ENCODE measurements at regions not wholly inside any gene's neighbourhood (a gene's known extent, or its start where the extent isn't known, plus 50 kb on each side); places are given as distances from the start of the nearest gene placed in this dataset.

GRCh38 chr10:80870282-80870681, 332.6 kb downstream of the SH2D4B start:
- intact Hi-C loops (cut with micrococcal nuclease) = no loop called here

GRCh38 chr10:80871083-80871482, 333.4 kb downstream of the SH2D4B start:
- H3K9me3 Mint-ChIP-seq = peaks cover 0 to 3% (median 2%) of the 10 kb centered on the region in 7 donors
- Histone ChIP-seq H3K4me3 (replicated peaks in 1 of 3; ENCODE audit: low read depth in 2 of 3, low read length in 3 of 3) (no peak overlapping the region), H2AFZ (ENCODE audit: insufficient read depth, low read depth, low read length, poor library complexity, severe bottlenecking) (no peak overlapping the region), H3K9me3 (replicated peaks in 1 of 2; ENCODE audit: control insufficient read depth in 1 of 2, insufficient read depth in 1 of 2, low read length in 2 of 2) (peaks cover 0 to 4% of the 10 kb centered on the region in 2 donors), H3K27ac (ENCODE audit: low read depth in 1 of 2, low read length in 2 of 2) (no peak overlapping the region), H3K36me3 (replicated peaks in 1 of 2; ENCODE audit: control insufficient read depth in 1 of 2, insufficient read depth in 2 of 2, low read length in 2 of 2) (no peaks in the 10 kb centered on the region), H3K4me1 (ENCODE audit: control insufficient read depth in 1 of 2, insufficient read depth in 2 of 2, low read length in 2 of 2) (no peaks in the 10 kb centered on the region), H4K20me1 (ENCODE audit: insufficient read depth, low read length) (no peaks in the 10 kb centered on the region), H3K4me2 (replicated peaks; ENCODE audit: extremely low read depth, low read length, poor library complexity, severe bottlenecking) (no peak overlapping the region), H3K27me3 (ENCODE audit: control insufficient read depth in 2 of 2, insufficient read depth in 2 of 2, low read length in 2 of 2) (no peaks in the 10 kb centered on the region), H3K9ac (ENCODE audit: insufficient read depth, low read length, poor library complexity, severe bottlenecking) (no peak overlapping the region), H3K79me2 (ENCODE audit: insufficient read depth, low read length) (no peaks in the 10 kb centered on the region)
- H3K4me3 Mint-ChIP-seq = no peak overlapping the region
- DNase-seq = no peak
- no peaks in the 10 kb centered on the region for H3K4me1 Mint-ChIP-seq
- intact Hi-C loops (cut with micrococcal nuclease) = no loop called here
- no peak for TF ChIP-seq CTCF (IDR thresholded peaks at IDR 0.05)
- no peak overlapping the region for H3K27ac Mint-ChIP-seq
- peaks cover 0 to 4% (median 4%) of the 10 kb centered on the region in 3 donors for H3K27me3 Mint-ChIP-seq (ENCODE audit: low read depth in 3 of 3)
- no peaks in the 10 kb centered on the region for H3K36me3 Mint-ChIP-seq

More at GRCh38 chr10:80870282-80870681, 332.6 kb downstream of the SH2D4B start:
- peaks cover 0 to 3% (median 2%) of the 10 kb centered on the region in 7 donors for H3K9me3 Mint-ChIP-seq
- Histone ChIP-seq H3K27me3 (ENCODE audit: control insufficient read depth in 2 of 2, insufficient read depth in 2 of 2, low read length in 2 of 2) (no peaks in the 10 kb centered on the region), H3K27ac (ENCODE audit: low read depth in 1 of 2, low read length in 2 of 2) (no peak overlapping the region), H3K4me1 (ENCODE audit: control insufficient read depth in 1 of 2, insufficient read depth in 2 of 2, low read length in 2 of 2) (no peaks in the 10 kb centered on the region), H3K9me3 (replicated peaks in 1 of 2; ENCODE audit: control insufficient read depth in 1 of 2, insufficient read depth in 1 of 2, low read length in 2 of 2) (peaks cover 0 to 4% of the 10 kb centered on the region in 2 donors), H3K9ac (ENCODE audit: insufficient read depth, low read length, poor library complexity, severe bottlenecking) (no peak overlapping the region), H4K20me1 (ENCODE audit: insufficient read depth, low read length) (no peaks in the 10 kb centered on the region), H3K4me3 (replicated peaks in 1 of 3; ENCODE audit: low read depth in 2 of 3, low read length in 3 of 3) (no peak overlapping the region), H3K36me3 (replicated peaks in 1 of 2; ENCODE audit: control insufficient read depth in 1 of 2, insufficient read depth in 2 of 2, low read length in 2 of 2) (no peaks in the 10 kb centered on the region), H3K4me2 (replicated peaks; ENCODE audit: extremely low read depth, low read length, poor library complexity, severe bottlenecking) (no peak overlapping the region), H3K79me2 (ENCODE audit: insufficient read depth, low read length) (no peaks in the 10 kb centered on the region), H2AFZ (ENCODE audit: insufficient read depth, low read depth, low read length, poor library complexity, severe bottlenecking) (no peak overlapping the region)
- no peak overlapping the region for H3K4me3 Mint-ChIP-seq
- no peaks in the 10 kb centered on the region for H3K36me3 Mint-ChIP-seq
- no CpG with 5 or more reads among the region's 1 CpG for WGBS (ENCODE audit: insufficient coverage)
- no peaks in the 10 kb centered on the region for H3K4me1 Mint-ChIP-seq
- TF ChIP-seq CTCF (IDR thresholded peaks at IDR 0.05) = no peak
- H3K27me3 Mint-ChIP-seq (ENCODE audit: low read depth in 3 of 3) = peaks cover 0 to 4% (median 3%) of the 10 kb centered on the region in 3 donors
- H3K27ac Mint-ChIP-seq = no peak overlapping the region
- no peak for DNase-seq
